Heart right ventricle (tissue), 16 donors: ENCODE measurements at regions not wholly inside any gene's neighbourhood (a gene's known extent, or its start where the extent isn't known, plus 50 kb on each side); places are given as distances from the start of the nearest gene placed in this dataset.

Source experiments
- ATAC-seq, 8 donors: fragments of 200-7000 bp; cut with Tn5 transposase; one replicate each; pipeline ENCODE4 v1.9.1; 2020; ENCODE audit warnings: mild to moderate bottlenecking in 8 of 8, moderate library complexity in 8 of 8, moderate number of reproducible peaks in 1 of 8
- DNase-seq, 2 donors: peaks; one replicate each; pipeline ENCODE4 v3.0.0-alpha.2; 2020
- H3K27ac ChIP-seq, 10 donors: fragments of 200-600 bp; sonication (generic) in 2 of 10; one replicate each; pipeline versions ENCODE4 v1.5.0 to v1.8.0; 2020 to 2022; ENCODE audit warnings: mild to moderate bottlenecking in 3 of 10
- H3K27me3 ChIP-seq, 7 donors: fragments of 200-600 bp; one replicate each; pipeline ENCODE4 v1.8.0; 2021 to 2022; ENCODE audit warnings: mild to moderate bottlenecking in 2 of 7
- H3K36me3 ChIP-seq, 9 donors: fragments of 200-600 bp; sonication (generic) in 1 of 9; one replicate each; pipeline versions ENCODE4 v1.5.0 to v1.8.0; 2020 to 2022; ENCODE audit warnings: mild to moderate bottlenecking in 2 of 9
- H3K4me1 ChIP-seq, 9 donors: fragments of 200-600 bp; sonication (generic) in 1 of 9; one replicate each; pipeline versions ENCODE4 v1.5.0 to v1.8.0; 2020 to 2022; ENCODE audit warnings: mild to moderate bottlenecking in 4 of 9
- H3K4me3 ChIP-seq, 10 donors: fragments of 200-600 bp; sonication (generic) in 2 of 10; one replicate each; pipeline versions ENCODE4 v1.5.0 to v1.8.0; 2020 to 2022; ENCODE audit warnings: mild to moderate bottlenecking in 7 of 10, moderate library complexity in 2 of 10
- H3K9me3 ChIP-seq, 11 donors: fragments of 200-600 bp in 10 of 11; sonication (generic) in 2 of 11; one replicate each; pipeline versions ENCODE4 v1.5.0 to v1.8.0; 2013 to 2022; ENCODE audit warnings: mild to moderate bottlenecking in 2 of 11, control low read depth in 1 of 11, moderate library complexity in 1 of 11
- WGBS, 2 donors: extraction: QIAGEN DNeasy Blood & Tissue Kit; methylation state at CpG; one replicate each; pipeline ENCODE4 v1.1.7; 2013; ENCODE audit warnings: inconsistent platforms in 1 of 2; 5-methylcytosine and 5-hydroxymethylcytosine counted together
- intact Hi-C, 10 donors: fragments of 100-400 bp; cut with DNase I; formaldehyde crosslinking; loops; one replicate each; pipeline versions ENCODE4 v1.11.1 to v1.14.2; 2022
- TF ChIP-seq, protein P1 (sequence below), 9 donors: fragments of 200-600 bp; sonication (generic) in 2 of 9; IDR thresholded peaks; one replicate each; pipeline versions ENCODE4 v1.5.0 to v1.8.0; 2021 to 2022; ENCODE audit warnings: antibody characterized with exemption in 9 of 9, mild to moderate bottlenecking in 5 of 9, moderate library complexity in 1 of 9
- donor health status: Arrhythmogenic right ventricular cardiomyopathy.
- donor health status: ischemic (EF 13 %, LVEDD 7.1; RV severe dilation, severe dysfunction).
- donor health status: healthy with polysubstance abuse.
- donor health status: DM: no; HTN: yes; CAD: no.
- donor health status: DM: no; HTN: no; CAD: no.
- donor health status: ischemic (EF 25% LVEDD 6.9; RV normal size, moderate dysfunction).
- donor health status: ischemic (EF 25% LVEDD 5.7; RV mildly dilated, moderate dysfunction).
- donor health status: healthy.
- donor health status: DM: yes; HTN: yes; CAD: no.
- donor health status: Ischemic cardiomyopathy.
- donor health status: ischemic (EF 35%, LVEDD 5.7; RV mildly dilated, moderate dysfunction).
- donor health status: nonischemic (EF 11% LVEDD 7.7; RV severe dilation, severe dysfunction).
- donor health status: DM: yes; HTN: yes; CAD: no.
- donor health status: PGD.
- donor health status: ischemic (EF 29% LVEDD 5.4; RV normal size, mild dysfunction).
- donor health status: nonischemic (EF 23%, LVEDD 6.1; RV moderate dilation, normal function).

DNA sequence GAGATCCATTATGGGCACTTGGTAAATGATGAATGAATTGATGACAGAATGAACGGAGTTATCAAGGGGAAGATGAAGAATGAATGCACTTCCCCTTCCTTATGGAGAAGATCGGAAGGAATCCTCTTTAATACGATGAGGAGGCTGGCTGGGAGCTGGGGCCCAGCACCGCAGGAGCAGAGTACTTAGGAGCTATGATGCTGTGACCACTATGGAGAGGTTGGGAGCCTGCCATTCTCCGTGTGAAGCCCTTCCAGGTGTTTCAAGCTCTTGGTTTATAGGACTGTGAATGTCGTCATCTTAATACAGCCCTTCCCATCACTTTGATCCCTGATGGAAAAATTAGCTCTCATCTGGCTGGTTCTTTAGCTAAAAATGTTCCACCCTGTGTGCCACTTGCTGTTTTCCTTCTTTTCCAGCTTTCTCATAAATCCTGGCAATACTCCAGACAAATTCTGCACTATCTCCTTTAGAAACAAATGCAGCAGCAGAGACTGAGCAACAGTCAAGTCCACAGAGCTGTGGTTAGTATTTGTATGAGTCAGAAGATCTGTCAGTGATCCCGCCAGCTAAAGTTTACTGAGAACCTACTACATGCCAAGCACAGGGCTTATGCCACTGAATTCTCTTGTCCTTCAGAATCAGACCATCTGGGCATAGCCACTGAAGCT is 263.1 kb upstream of the CRY1 start:
- no peak overlapping the region for H3K27ac ChIP-seq
- H3K9me3 ChIP-seq: peaks cover 0 to 5% (median 0%) of the 10 kb centered on the region in 11 donors
- H3K4me1 ChIP-seq: peaks cover 0 to 12% (median 0%) of the 10 kb centered on the region in 9 donors
- peaks cover 0 to 26% (median 5%) of the 10 kb centered on the region in 7 donors for H3K27me3 ChIP-seq
- DNase-seq (no peak), ATAC-seq (no peak)
- WGBS, 2 donors: 59 to 67% methylated on average over 7 of the region's 7 CpGs
- TF ChIP-seq, protein P1, sequence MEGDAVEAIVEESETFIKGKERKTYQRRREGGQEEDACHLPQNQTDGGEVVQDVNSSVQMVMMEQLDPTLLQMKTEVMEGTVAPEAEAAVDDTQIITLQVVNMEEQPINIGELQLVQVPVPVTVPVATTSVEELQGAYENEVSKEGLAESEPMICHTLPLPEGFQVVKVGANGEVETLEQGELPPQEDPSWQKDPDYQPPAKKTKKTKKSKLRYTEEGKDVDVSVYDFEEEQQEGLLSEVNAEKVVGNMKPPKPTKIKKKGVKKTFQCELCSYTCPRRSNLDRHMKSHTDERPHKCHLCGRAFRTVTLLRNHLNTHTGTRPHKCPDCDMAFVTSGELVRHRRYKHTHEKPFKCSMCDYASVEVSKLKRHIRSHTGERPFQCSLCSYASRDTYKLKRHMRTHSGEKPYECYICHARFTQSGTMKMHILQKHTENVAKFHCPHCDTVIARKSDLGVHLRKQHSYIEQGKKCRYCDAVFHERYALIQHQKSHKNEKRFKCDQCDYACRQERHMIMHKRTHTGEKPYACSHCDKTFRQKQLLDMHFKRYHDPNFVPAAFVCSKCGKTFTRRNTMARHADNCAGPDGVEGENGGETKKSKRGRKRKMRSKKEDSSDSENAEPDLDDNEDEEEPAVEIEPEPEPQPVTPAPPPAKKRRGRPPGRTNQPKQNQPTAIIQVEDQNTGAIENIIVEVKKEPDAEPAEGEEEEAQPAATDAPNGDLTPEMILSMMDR (IDR thresholded peaks at IDR 0.05): no peak
- H3K36me3 ChIP-seq: no peaks in the 10 kb centered on the region
- no peak overlapping the region for H3K4me3 ChIP-seq
- intact Hi-C loops: no loop called here

DNA sequence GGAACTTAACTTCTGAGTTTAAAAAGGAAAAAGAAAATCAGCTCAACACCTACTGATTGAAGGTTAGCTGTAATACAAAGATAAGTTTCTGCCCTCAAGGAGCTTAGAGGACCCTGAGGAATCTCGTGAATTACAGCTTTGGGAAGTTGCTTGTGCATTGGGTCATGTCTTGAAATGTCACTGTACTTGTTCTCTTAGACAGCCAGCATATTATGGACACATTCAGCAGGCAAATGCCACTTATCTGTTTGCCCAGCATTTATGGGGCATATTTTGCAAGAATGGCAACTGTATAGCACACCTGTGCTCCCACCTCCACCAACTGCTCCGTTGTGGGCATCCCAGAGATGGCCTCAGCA is 263.6 kb upstream of the CRY1 start:
- peaks cover 0 to 22% (median 5%) of the 10 kb centered on the region in 7 donors for H3K27me3 ChIP-seq
- H3K4me3 ChIP-seq: no peak overlapping the region
- peaks cover 0 to 5% (median 0%) of the 10 kb centered on the region in 11 donors for H3K9me3 ChIP-seq
- DNase-seq (no peak), ATAC-seq (no peak)
- peaks cover 0 to 11% (median 0%) of the 10 kb centered on the region in 9 donors for H3K4me1 ChIP-seq
- TF ChIP-seq, protein P1 (IDR thresholded peaks at IDR 0.05): no peak
- no peaks in the 10 kb centered on the region for H3K36me3 ChIP-seq
- 55 to 56% methylated on average over 2 of the region's 2 CpGs for WGBS, 2 donors
- intact Hi-C loops: no loop called here
- H3K27ac ChIP-seq: no peak overlapping the region

DNA sequence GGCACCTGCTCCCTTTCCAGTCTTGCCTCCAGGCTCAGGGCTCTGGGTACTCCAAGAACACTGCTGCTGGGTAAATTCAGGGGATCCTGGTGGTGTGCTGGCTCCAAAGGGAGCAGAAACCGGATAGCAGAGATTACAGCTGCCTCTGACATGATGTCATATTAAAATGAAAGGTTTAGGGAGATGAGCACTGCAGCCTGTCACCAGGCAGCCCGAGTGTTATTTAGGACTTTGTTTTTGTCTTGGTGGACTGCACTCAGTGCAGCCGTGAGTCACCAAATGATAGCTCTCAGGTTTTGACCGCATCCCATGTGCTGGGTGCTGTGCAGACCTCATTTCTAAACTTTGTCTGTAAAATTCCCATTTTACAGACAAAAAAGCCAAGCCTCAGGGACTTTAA is 266.0 kb upstream of the CRY1 start:
- Histone ChIP-seq H3K36me3 (no peaks in the 10 kb centered on the region), H3K27me3 (peaks cover 0 to 29% (median 11%) of the 10 kb centered on the region in 7 donors), H3K27ac (no peak overlapping the region), H3K9me3 (peaks cover 0 to 2% (median 0%) of the 10 kb centered on the region in 11 donors), H3K4me1 (no peaks in the 10 kb centered on the region), H3K4me3 (no peak overlapping the region)
- intact Hi-C loops: no loop called here
- no peak for ATAC-seq
- DNase-seq: no peak
- WGBS, 2 donors: 38 to 39% methylated on average over 4 of the region's 4 CpGs
- TF ChIP-seq, protein P1 (IDR thresholded peaks at IDR 0.05): no peak

DNA sequence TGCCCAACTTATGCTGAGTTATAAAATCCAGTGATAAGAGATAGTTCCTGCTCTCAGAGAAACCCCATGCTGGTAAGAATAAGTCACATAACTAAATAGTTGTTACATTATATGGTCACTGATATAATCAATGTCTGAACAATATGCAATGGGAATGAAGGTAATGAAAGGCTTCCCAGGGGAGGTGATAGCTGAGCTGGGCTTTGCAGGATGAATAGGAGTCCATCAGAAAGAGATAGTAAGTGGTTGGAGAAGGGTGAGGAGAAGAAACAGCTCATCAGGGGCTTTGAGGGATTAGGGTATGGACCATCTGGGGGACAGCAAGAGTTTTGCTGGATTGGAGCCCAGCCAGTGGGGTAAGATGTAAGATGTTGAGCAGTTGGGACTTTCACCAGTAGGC is 266.7 kb upstream of the CRY1 start:
- no peak overlapping the region for H3K4me3 ChIP-seq
- no peaks in the 10 kb centered on the region for H3K4me1 ChIP-seq
- H3K9me3 ChIP-seq: no peaks in the 10 kb centered on the region
- no peak overlapping the region for H3K27ac ChIP-seq
- H3K27me3 ChIP-seq: peaks cover 0 to 33% (median 15%) of the 10 kb centered on the region in 7 donors
- no peaks in the 10 kb centered on the region for H3K36me3 ChIP-seq
- ATAC-seq: no peak
- intact Hi-C loops: no loop called here
- DNase-seq: no peak
- TF ChIP-seq, protein P1 (IDR thresholded peaks at IDR 0.05): no peak
